ENCODE measurements at regions not wholly inside any gene's neighbourhood (a gene's known extent, or its start where the extent isn't known, plus 50 kb on each side); places are given as distances from the start of the nearest gene placed in this dataset.

GRCh38 chr1:221829327-221830015 lies 87.6 kb upstream of the DUSP10 start:
- DNase-seq, result no peak

GRCh38 chr1:221827307-221827642 lies 85.4 kb upstream of the DUSP10 start:
- no peak for DNase-seq

- DNase-seq, result no peak
Observed at GRCh38 chr1:221824909-221825308, 83.0 kb upstream of the DUSP10 start.

GRCh38 chr1:221824025-221824424 lies 82.1 kb upstream of the DUSP10 start:
- DNase-seq, result no peak

- no peak for DNase-seq
Observed at GRCh38 chr1:221823561-221823960, 81.7 kb upstream of the DUSP10 start.

GRCh38 chr1:221823149-221823548 lies 81.3 kb upstream of the DUSP10 start:
- DNase-seq, result no peak

GRCh38 chr1:221822591-221822990 lies 80.7 kb upstream of the DUSP10 start:
- no peak for DNase-seq

GRCh38 chr1:221816899-221817298 lies 75.0 kb upstream of the DUSP10 start:
- DNase-seq, result no peak

GRCh38 chr1:221815660-221816059 lies 73.8 kb upstream of the DUSP10 start:
- no peak for DNase-seq

GRCh38 chr1:221813887-221814286 lies 72.0 kb upstream of the DUSP10 start:
- DNase-seq, result no peak

- no peak for DNase-seq
Observed at GRCh38 chr1:221812905-221813597, 71.2 kb upstream of the DUSP10 start.

GRCh38 chr1:221812088-221812752 lies 70.3 kb upstream of the DUSP10 start:
- no peak for DNase-seq

GRCh38 chr1:221810406-221810805 lies 68.5 kb upstream of the DUSP10 start:
- DNase-seq, result no peak

- DNase-seq, result no peak
Observed at GRCh38 chr1:221809091-221810029, 67.5 kb upstream of the DUSP10 start.

GRCh38 chr1:221806984-221807383 lies 65.1 kb upstream of the DUSP10 start:
- DNase-seq, result no peak

- no peak for DNase-seq
Observed at GRCh38 chr1:221806236-221806635, 64.3 kb upstream of the DUSP10 start.

GRCh38 chr1:221805121-221805520 lies 63.2 kb upstream of the DUSP10 start:
- no peak for DNase-seq

GRCh38 chr1:221804303-221804702 lies 62.4 kb upstream of the DUSP10 start:
- DNase-seq, result no peak

GRCh38 chr1:221801773-221802516 lies 60.1 kb upstream of the DUSP10 start:
- no peak for DNase-seq

- no peak for DNase-seq
Observed at GRCh38 chr1:221801251-221801661, 59.4 kb upstream of the DUSP10 start.

GRCh38 chr1:221800831-221801230 lies 58.9 kb upstream of the DUSP10 start:
- DNase-seq, result no peak

GRCh38 chr1:221797506-221797905 lies 55.6 kb upstream of the DUSP10 start:
- no peak for DNase-seq
